Activated T-cell treated with anti-CD3 and anti-CD28 coated beads, Interleukin-2, amount 50 U/mL, for 24 hours (primary cell): ENCODE measurements at regions not wholly inside any gene's neighbourhood (a gene's known extent, or its start where the extent isn't known, plus 50 kb on each side); places are given as distances from the start of the nearest gene placed in this dataset.
"Not testable (repeated sequence)": the region's sequence is repeated elsewhere in the genome, so short reads cannot be mapped to it uniquely, and the experiment has no call there.

Experiments
- DNase-seq: peaks from one replicate; pipeline ENCODE4 v3.0.0-alpha.2; 2020
- H3K27ac Mint-ChIP-seq: 2 replicates; pipeline ENCODE4 v1.8.0; 2020; ENCODE audit warnings: mild to moderate bottlenecking, mixed read lengths
- H3K27me3 Mint-ChIP-seq: 2 replicates; pipeline ENCODE4 v1.8.0; 2020; ENCODE audit warnings: mixed read lengths
- H3K36me3 Mint-ChIP-seq: 2 replicates; pipeline ENCODE4 v1.8.0; 2020; ENCODE audit warnings: low read depth, mixed read lengths
- H3K4me1 Mint-ChIP-seq: 2 replicates; pipeline ENCODE4 v1.8.0; 2020; ENCODE audit warnings: low read depth, mixed read lengths
- H3K4me3 Mint-ChIP-seq: 2 replicates; pipeline ENCODE4 v1.8.0; 2020; ENCODE audit warnings: mild to moderate bottlenecking, moderate library complexity, mixed read lengths
- H3K9me3 Mint-ChIP-seq: 2 replicates; pipeline ENCODE4 v1.8.0; 2020; ENCODE audit warnings: mixed read lengths

DNA sequence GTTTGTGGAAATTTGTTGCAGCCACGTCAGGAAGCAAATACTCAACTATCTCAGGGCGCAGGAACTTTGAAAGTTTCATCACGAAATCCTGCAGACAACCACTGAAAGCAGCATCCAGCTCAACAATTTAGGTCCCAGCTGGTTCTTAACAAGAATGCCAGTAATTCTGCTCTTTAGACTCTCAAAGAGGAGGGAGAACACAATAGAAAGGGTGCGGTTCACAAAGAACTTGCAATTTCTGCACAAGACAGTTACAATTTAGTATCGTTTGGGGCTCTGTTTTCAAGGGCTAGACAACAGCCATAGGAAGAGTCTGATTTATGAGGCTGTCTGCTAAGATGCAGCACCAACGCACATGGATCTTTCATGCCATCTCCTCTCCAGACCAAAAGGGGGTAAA lies 223.1 kb downstream of the FGFR2 start:
- DNase-seq: no peak
- H3K27me3 Mint-ChIP-seq: peaks cover 4% of the 10 kb centered on the region

DNA sequence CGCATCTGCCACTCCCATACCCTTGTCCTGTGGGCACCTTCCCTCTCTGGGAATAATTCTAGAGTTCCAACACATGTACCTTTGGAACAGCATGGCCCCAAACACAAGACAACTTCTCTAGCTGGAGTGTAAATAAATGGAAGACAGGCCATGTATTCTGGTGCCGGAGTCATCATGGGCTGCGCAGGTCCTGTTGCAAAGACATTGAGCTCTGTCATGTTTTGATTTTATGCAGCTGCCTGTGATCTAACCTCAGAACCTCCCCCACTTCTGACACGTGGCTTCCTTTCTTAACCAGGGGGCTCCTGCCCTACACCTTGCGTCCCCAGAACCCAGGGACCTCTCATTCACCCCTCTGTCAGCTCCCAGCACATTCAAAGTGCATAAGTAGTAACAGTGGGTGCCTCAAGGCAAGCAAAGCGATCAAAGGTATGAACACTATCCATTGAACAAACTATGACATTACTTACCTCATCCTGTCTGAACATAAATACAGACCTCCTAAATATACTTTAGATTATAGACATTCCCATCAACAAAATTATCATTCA lies 219.9 kb downstream of the FGFR2 start:
- Mint-ChIP-seq H3K36me3 (no peaks in the 10 kb centered on the region), H3K27me3 (peaks cover 4% of the 10 kb centered on the region), H3K9me3 (no peaks in the 10 kb centered on the region), H3K4me1 (no peaks in the 10 kb centered on the region), H3K27ac (no peak overlapping the region), H3K4me3 (no peak overlapping the region)
- no peak for DNase-seq

More for the DNA sequence above, 223.1 kb downstream of the FGFR2 start:
- no peaks in the 10 kb centered on the region for H3K9me3 Mint-ChIP-seq
- H3K27ac Mint-ChIP-seq: no peak overlapping the region
- no peaks in the 10 kb centered on the region for H3K36me3 Mint-ChIP-seq
- no peak overlapping the region for H3K4me3 Mint-ChIP-seq
- H3K4me1 Mint-ChIP-seq: no peaks in the 10 kb centered on the region

DNA sequence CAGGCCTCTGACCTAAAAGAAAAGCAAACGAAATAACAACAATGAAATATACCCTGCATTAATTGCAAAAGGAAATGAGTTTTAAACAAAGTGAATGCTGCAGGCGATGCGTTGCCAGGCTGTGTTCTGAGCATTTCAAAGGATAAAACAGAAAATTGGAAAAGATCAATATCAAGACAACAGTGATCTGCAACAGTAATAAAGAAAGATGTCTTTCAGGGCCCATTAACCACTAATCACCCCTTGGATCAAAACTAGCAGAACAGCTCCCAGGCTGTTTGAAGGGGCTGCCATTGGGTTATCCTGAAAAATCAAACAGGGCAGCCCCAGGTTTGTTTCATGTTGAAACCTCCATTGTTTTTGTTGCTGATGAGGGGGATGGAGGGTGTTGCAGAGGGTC lies 219.2 kb downstream of the FGFR2 start:
- Mint-ChIP-seq H3K36me3 (no peaks in the 10 kb centered on the region), H3K27ac (no peak overlapping the region), H3K4me3 (no peak overlapping the region), H3K27me3 (peaks cover 4% of the 10 kb centered on the region), H3K4me1 (no peaks in the 10 kb centered on the region), H3K9me3 (no peaks in the 10 kb centered on the region)
- no peak for DNase-seq

DNA sequence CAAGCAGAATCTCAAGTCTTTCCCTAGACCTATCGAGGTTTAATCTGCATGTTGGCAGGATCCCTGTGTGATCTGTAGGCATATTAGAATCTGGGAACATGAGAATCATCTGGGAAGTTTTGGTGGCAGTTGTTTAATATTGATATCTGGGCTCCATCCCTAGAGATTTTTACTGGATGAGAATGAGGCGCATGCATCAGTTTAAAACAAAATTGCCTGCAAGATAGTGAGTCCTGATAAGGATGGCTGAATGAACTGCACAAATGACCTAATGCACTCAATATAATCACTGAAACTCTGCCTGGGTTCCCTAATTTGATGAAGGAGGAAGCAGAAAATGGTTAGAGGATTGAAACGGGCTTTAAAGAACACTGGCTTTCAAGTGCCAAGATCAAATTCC lies 218.0 kb downstream of the FGFR2 start:
- Mint-ChIP-seq H3K27me3 (peaks cover 4% of the 10 kb centered on the region), H3K4me1 (no peaks in the 10 kb centered on the region), H3K4me3 (no peak overlapping the region), H3K36me3 (no peaks in the 10 kb centered on the region), H3K9me3 (no peaks in the 10 kb centered on the region), H3K27ac (no peak overlapping the region)
- DNase-seq: no peak

DNA sequence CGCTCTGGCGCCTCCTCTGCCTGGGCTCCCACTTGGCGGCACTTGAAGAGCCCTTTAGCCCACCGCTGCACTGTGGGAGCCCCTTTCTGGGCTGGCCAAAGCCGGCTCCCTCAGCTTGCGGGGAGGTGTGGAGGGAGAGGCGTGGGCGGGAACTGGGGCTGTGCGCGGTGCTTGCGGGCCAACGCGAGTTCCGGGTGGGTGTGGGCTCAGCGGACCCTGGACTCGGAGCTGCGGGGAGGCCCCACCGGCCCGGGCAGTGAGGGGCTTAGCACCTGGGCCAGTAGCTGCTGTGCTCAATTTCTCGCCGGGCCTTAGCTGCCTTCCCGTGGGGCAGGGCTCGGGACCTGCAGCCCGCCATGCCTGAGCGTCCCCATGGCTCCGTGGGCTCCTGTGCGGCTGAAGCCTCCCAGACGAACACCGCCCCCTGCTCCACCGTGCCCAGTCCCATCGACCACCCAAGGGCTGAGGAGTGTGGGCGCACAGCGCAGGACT lies 216.2 kb downstream of the FGFR2 start:
- not testable (repeated sequence) for H3K4me3 Mint-ChIP-seq, H3K27me3 Mint-ChIP-seq, H3K4me1 Mint-ChIP-seq, DNase-seq, H3K36me3 Mint-ChIP-seq, H3K9me3 Mint-ChIP-seq, H3K27ac Mint-ChIP-seq

DNA sequence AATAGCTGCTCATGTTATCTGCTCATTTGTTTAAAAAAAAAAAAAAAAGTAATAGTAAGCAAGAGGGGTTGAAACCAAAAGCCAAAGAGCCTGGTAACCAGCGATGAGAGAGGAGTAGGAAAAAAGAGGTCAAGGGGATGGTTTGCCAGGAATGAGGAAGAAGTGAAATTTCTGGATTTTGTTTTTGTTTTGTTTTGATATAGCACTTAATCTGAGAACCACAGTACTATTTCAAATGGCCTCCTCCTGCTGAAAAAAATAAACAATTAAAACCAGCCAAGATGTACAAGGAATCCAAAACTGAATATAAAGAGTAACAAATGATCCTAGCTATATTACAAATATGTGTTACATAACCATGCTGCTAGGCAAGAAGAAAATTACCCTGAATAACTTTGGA lies 213.1 kb downstream of the FGFR2 start:
- no peaks in the 10 kb centered on the region for H3K9me3 Mint-ChIP-seq
- H3K4me1 Mint-ChIP-seq: no peaks in the 10 kb centered on the region
- DNase-seq: no peak
- H3K27me3 Mint-ChIP-seq: no peaks in the 10 kb centered on the region
- no peaks in the 10 kb centered on the region for H3K36me3 Mint-ChIP-seq
- H3K27ac Mint-ChIP-seq: no peak overlapping the region
- H3K4me3 Mint-ChIP-seq: no peak overlapping the region

DNA sequence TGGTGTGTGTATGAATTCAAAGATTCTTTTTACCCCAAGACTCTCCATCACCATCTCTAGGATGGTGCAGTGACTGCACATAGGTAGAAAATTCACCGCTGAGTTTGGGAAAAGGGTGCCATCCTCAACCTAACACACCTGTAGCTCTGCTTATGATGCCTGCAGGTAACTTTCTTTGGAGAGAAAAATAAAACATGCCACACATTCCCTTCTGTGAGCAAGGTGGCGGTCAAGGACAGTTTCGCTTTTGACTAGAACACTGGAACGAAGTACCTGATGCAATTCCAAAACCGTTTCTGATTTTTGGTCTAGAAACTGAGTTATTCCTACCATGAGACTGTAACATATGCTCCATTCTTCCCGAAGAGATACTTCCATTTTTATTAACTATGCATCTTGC lies 205.6 kb downstream of the FGFR2 start:
- Mint-ChIP-seq H3K27me3 (peaks cover 3% of the 10 kb centered on the region), H3K4me3 (no peak overlapping the region), H3K36me3 (no peaks in the 10 kb centered on the region), H3K27ac (no peak overlapping the region), H3K9me3 (no peaks in the 10 kb centered on the region), H3K4me1 (no peaks in the 10 kb centered on the region)
- no peak for DNase-seq

DNA sequence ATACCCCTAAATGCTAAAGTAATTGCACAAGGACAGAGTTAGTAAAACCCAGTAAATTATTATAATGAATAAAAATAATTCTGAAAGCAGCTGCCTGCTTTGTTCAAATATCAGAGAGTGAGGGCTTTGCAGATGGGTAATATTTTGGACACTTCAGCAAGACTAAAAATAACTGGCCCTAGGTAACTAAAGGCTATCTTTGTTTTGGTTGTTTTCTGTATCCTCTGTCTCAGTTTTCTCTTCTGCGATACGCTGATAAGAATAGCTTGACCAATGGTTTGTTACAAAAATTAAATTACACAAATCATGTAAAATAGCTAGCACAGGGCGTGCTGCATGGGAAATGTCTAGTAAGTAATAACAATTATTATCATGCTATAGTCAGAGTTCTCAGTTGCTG lies 204.7 kb downstream of the FGFR2 start:
- Mint-ChIP-seq H3K4me3 (no peak overlapping the region), H3K4me1 (no peaks in the 10 kb centered on the region), H3K27me3 (peaks cover 3% of the 10 kb centered on the region), H3K9me3 (no peaks in the 10 kb centered on the region), H3K36me3 (no peaks in the 10 kb centered on the region), H3K27ac (no peak overlapping the region)
- DNase-seq: no peak

DNA sequence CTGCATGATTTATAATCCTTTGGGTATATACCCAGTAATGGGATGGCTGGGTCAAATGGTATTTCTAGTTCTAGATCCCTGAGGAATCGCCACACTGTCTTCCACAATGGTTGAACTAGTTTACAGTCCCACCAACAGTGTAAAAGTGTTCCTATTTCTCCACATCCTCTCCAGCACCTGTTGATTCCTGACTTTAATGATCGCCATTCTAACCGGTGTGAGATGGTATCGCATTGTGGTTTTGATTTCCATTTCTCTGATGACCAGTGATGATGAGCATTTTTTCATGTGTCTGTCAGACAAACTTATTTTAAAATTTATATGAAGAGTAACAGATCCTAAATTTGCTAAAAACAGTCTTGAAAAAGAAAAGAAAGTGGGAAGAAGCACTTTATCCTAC lies 197.7 kb downstream of the FGFR2 start:
- H3K4me1 Mint-ChIP-seq, H3K27me3 Mint-ChIP-seq, H3K36me3 Mint-ChIP-seq, H3K27ac Mint-ChIP-seq, DNase-seq, H3K9me3 Mint-ChIP-seq, H3K4me3 Mint-ChIP-seq: not testable (repeated sequence)

DNA sequence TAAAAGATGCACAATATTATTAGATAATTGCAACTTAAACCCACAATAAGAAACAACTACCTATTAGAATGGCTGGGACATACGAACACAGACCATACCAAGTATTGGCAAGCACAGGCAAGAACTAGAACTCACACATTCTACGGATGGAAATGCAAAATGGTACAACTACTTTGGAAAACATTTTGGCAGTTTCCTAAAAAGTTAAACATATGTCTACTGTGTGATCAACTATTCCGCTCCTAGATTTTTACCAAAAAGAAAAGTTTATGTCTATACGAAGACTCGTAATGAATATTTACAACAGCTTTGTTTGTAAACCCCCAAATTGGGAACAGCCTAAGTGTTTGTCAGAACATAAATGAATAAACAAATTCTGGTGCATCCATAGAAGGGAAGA lies 194.7 kb downstream of the FGFR2 start:
- H3K36me3 Mint-ChIP-seq: no peaks in the 10 kb centered on the region
- no peak overlapping the region for H3K4me3 Mint-ChIP-seq
- H3K27me3 Mint-ChIP-seq: no peaks in the 10 kb centered on the region
- no peak overlapping the region for H3K27ac Mint-ChIP-seq
- no peaks in the 10 kb centered on the region for H3K9me3 Mint-ChIP-seq
- no peaks in the 10 kb centered on the region for H3K4me1 Mint-ChIP-seq
- no peak for DNase-seq

DNA sequence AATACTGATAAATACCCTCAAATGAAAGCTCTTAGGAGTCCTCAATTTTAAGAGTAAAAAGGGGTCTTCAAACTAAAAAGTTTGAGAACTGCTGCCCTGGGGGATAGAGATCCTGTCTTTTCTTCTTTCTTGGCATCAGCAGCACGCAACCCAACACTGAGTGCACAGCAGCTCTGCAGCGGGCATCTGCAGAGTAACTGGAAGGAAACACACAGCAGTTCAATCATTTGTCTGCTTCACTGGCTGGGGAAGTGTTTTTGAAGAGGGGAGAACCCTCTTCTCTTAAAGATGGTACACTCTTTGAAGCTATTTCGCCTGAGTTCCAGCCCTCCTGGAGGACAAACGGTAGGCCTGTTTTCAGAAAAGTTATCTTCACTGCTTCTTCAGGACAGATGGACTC lies 193.6 kb downstream of the FGFR2 start:
- no peaks in the 10 kb centered on the region for H3K27me3 Mint-ChIP-seq
- no peak for DNase-seq
- H3K4me1 Mint-ChIP-seq: no peaks in the 10 kb centered on the region
- no peaks in the 10 kb centered on the region for H3K9me3 Mint-ChIP-seq
- H3K27ac Mint-ChIP-seq: no peak overlapping the region
- H3K36me3 Mint-ChIP-seq: no peaks in the 10 kb centered on the region
- no peak overlapping the region for H3K4me3 Mint-ChIP-seq

DNA sequence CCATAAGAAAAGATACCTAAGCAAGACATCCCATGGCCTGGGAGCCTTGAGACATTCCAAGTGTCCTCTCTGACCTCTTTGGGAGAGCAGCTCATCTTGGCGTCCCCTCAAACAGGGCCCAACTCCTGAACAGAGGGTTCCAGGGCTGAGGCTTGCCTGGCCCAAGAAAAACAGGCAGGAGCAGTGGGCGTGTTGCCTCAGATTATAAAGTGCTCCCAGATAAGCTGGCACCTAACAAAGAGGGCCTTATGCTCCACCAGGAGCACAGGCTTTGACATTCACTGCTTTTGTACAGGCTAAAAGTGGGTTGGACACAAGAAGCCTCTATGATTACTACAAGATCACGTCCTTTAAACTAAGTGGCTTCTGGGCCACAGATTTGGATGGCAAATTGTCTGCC lies 193.1 kb downstream of the FGFR2 start:
- DNase-seq: no peak
- Mint-ChIP-seq H3K4me1 (no peaks in the 10 kb centered on the region), H3K36me3 (no peaks in the 10 kb centered on the region), H3K27me3 (no peaks in the 10 kb centered on the region), H3K9me3 (no peaks in the 10 kb centered on the region), H3K4me3 (no peak overlapping the region), H3K27ac (no peak overlapping the region)

DNA sequence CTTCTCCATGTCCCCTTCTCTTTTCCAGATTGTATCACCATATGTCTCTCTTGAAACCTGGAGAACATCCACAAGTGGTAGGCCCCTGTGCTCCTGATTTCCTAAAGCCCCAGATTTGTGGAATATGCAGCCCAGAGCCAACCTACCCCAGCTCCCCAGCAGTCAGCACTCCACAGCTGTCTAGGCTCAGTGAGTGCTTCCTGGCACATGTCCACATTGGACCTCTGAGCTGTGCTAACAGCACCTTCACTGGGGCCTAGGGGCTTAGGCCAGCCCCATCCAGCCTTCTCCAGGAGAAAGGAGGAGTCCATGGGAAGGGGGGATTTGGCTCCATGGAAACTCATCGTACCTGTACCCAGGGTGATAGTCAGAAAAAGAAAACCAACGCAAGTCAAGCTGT lies 192.7 kb downstream of the FGFR2 start:
- Mint-ChIP-seq H3K4me3 (no peak overlapping the region), H3K27ac (no peak overlapping the region), H3K4me1 (no peaks in the 10 kb centered on the region), H3K9me3 (no peaks in the 10 kb centered on the region), H3K27me3 (no peaks in the 10 kb centered on the region), H3K36me3 (no peaks in the 10 kb centered on the region)
- no peak for DNase-seq

DNA sequence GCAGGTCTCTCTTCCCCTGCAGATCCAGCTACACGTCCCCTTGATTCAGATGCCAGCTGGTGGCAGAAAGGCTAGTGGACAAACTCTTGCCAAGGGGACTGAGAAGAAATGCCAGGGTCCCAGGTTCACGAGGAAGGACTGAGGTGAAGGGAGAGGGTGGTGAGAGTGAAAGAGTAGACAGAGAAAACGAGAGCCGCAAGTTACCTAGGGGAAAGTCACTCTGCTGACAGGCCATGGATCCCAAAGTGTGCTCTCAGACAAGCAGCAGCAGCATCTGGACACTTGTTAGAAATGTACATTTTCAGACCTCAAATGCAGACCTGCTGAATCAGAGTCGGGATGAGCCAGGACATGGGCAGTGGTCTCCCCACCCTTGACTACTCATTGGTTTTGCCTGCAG lies 192.3 kb downstream of the FGFR2 start:
- H3K4me3 Mint-ChIP-seq: no peak overlapping the region
- H3K4me1 Mint-ChIP-seq: no peaks in the 10 kb centered on the region
- H3K27ac Mint-ChIP-seq: no peak overlapping the region
- H3K27me3 Mint-ChIP-seq: no peaks in the 10 kb centered on the region
- no peaks in the 10 kb centered on the region for H3K9me3 Mint-ChIP-seq
- no peak for DNase-seq
- H3K36me3 Mint-ChIP-seq: no peaks in the 10 kb centered on the region

DNA sequence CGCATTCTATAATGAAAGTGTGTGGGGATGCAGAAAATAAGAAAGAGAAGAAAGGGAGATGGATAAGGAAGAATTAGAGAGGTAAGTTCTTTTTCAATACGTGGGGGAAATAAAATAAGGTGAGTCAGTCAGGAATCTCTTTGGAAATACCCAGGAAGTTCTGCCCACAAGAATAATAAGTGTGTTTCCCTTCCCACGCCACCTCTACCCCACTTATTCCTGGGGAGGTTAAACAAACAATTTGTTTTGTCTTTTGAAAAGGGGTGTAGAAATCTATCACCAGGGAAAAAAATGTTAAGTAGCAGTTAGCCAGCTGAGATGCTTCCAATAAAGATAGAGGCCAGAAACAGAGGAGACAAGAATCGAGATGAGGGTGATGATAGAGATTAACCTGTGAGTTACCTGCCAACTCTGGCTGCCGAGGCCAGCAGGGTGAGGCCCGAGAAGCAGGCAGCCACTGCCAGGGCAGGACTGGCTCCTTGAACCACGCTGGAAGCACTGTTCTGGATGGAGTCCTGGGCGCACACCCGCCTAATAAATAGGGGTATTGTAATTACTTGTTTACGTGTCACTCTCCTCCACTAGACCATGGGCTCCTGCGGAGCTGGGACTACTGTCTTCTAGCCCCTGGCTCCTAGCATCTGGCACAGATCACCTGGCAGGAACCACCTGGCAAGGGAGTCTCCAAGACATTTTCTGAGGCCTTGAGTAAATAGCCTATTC lies 191.3 kb downstream of the FGFR2 start:
- Mint-ChIP-seq H3K4me1 (no peaks in the 10 kb centered on the region), H3K36me3 (no peaks in the 10 kb centered on the region), H3K4me3 (no peak overlapping the region), H3K27me3 (no peaks in the 10 kb centered on the region), H3K27ac (no peak overlapping the region), H3K9me3 (no peaks in the 10 kb centered on the region)
- no peak for DNase-seq
